Left lung (tissue), 4 donors: ENCODE measurements at regions not wholly inside any gene's neighbourhood (a gene's known extent, or its start where the extent isn't known, plus 50 kb on each side); places are given as distances from the start of the nearest gene placed in this dataset.

Experiments
- ATAC-seq: fragments of 200-7000 bp; cut with Tn5 transposase; one replicate; pipeline ENCODE4 v1.9.1; 2020; ENCODE audit warnings: moderate library complexity
- DNase-seq, 4 donors: peaks; one replicate each; pipeline ENCODE4 v3.0.0-alpha.2; 2013 to 2020
- H3K27ac ChIP-seq, 2 donors: fragments of 200-600 bp; sonication (generic) in 1 of 2; one replicate each; pipeline versions ENCODE4 v1.5.0 to v1.8.0; 2020 to 2021
- H3K27me3 ChIP-seq, 2 donors: fragments of 200-600 bp; sonication (generic) in 1 of 2; one replicate each; pipeline versions ENCODE4 v1.5.0 to v1.8.0; 2020 to 2021
- H3K36me3 ChIP-seq, 2 donors: fragments of 200-600 bp; sonication (generic) in 1 of 2; one replicate each; pipeline versions ENCODE4 v1.5.0 to v1.8.0; 2020 to 2021
- H3K4me1 ChIP-seq, 2 donors: fragments of 200-600 bp; one replicate each; pipeline ENCODE4 v1.8.0; 2021
- H3K4me3 ChIP-seq, 2 donors: fragments of 200-600 bp; sonication (generic) in 1 of 2; one replicate each; pipeline versions ENCODE4 v1.5.0 to v1.8.0; 2020 to 2021; ENCODE audit warnings: mild to moderate bottlenecking in 1 of 2
- H3K9me3 ChIP-seq, 2 donors: fragments of 200-600 bp; sonication (generic) in 1 of 2; one replicate each; pipeline versions ENCODE4 v1.5.0 to v1.8.0; 2020 to 2021
- CTCF ChIP-seq, 2 donors: fragments of 200-600 bp; sonication (generic) in 1 of 2; IDR thresholded peaks; one replicate each; pipeline versions ENCODE4 v1.5.0 to v1.8.0; 2021; ENCODE audit warnings: antibody characterized with exemption in 2 of 2
- intact Hi-C, 2 donors: fragments of 100-400 bp; cut with DNase I; formaldehyde crosslinking; loops; one replicate each; pipeline versions ENCODE4 v1.11.2 to v1.14.2; 2022
- donor health status: DM: no; HTN: yes; CAD: no.
- donor health status: DM: no; HTN: no; CAD: no.

GRCh38 chr3:27840807-27841594 lies 118.9 kb upstream of the EOMES start:
- Histone ChIP-seq H3K4me1 (no peaks in the 10 kb centered on the region), H3K9me3 (no peaks in the 10 kb centered on the region), H3K4me3 (no peak overlapping the region), H3K36me3 (no peaks in the 10 kb centered on the region), H3K27ac (no peak overlapping the region), H3K27me3 (no peaks in the 10 kb centered on the region)
- TF ChIP-seq CTCF (IDR thresholded peaks at IDR 0.05) = no peak
- intact Hi-C loops = no loop called here
- ATAC-seq (no peak), DNase-seq (no peak)

GRCh38 chr3:27844052-27844675 lies 122.0 kb upstream of the EOMES start:
- Histone ChIP-seq H3K27me3 (no peaks in the 10 kb centered on the region), H3K36me3 (no peaks in the 10 kb centered on the region), H3K27ac (no peak overlapping the region), H3K4me1 (no peaks in the 10 kb centered on the region), H3K4me3 (no peak overlapping the region), H3K9me3 (no peaks in the 10 kb centered on the region)
- ATAC-seq = no peak
- no peak for TF ChIP-seq CTCF (IDR thresholded peaks at IDR 0.05)
- no peak for DNase-seq
- intact Hi-C loops = no loop called here

GRCh38 chr3:27847697-27848096 lies 125.6 kb upstream of the EOMES start:
- TF ChIP-seq CTCF (IDR thresholded peaks at IDR 0.05) = no peak
- intact Hi-C loops = no loop called here

GRCh38 chr3:27848826-27849225 lies 126.7 kb upstream of the EOMES start:
- DNase-seq (no peak), ATAC-seq (no peak)
- TF ChIP-seq CTCF (IDR thresholded peaks at IDR 0.05) = no peak
- Histone ChIP-seq H3K4me3 (no peak overlapping the region), H3K27ac (no peak overlapping the region), H3K4me1 (no peaks in the 10 kb centered on the region), H3K27me3 (no peaks in the 10 kb centered on the region), H3K9me3 (peaks cover 0 to 11% of the 10 kb centered on the region in 2 donors), H3K36me3 (no peaks in the 10 kb centered on the region)
- intact Hi-C loops = no loop called here

More at GRCh38 chr3:27847697-27848096, 125.6 kb upstream of the EOMES start:
- no peaks in the 10 kb centered on the region for H3K4me1 ChIP-seq
- DNase-seq (no peak), ATAC-seq (no peak)
- no peak overlapping the region for H3K27ac ChIP-seq
- peaks cover 0 to 7% of the 10 kb centered on the region in 2 donors for H3K9me3 ChIP-seq
- no peak overlapping the region for H3K4me3 ChIP-seq
- H3K36me3 ChIP-seq = no peaks in the 10 kb centered on the region
- no peaks in the 10 kb centered on the region for H3K27me3 ChIP-seq

- intact Hi-C loops = no loop called here
- DNase-seq (no peak), ATAC-seq (no peak)
- no peak for TF ChIP-seq CTCF (IDR thresholded peaks at IDR 0.05)
- H3K9me3 ChIP-seq = peaks cover 0 to 22% of the 10 kb centered on the region in 2 donors
- no peaks in the 10 kb centered on the region for H3K27me3 ChIP-seq
- H3K36me3 ChIP-seq = no peaks in the 10 kb centered on the region
- H3K4me1 ChIP-seq = no peaks in the 10 kb centered on the region
- H3K4me3 ChIP-seq = no peak overlapping the region
- H3K27ac ChIP-seq = no peak overlapping the region
Measured at GRCh38 chr3:27859821-27860220, 137.7 kb upstream of the EOMES start.
